ENCODE measurements at regions not wholly inside any gene's neighbourhood (a gene's known extent, or its start where the extent isn't known, plus 50 kb on each side); places are given as distances from the start of the nearest gene placed in this dataset.
"Not testable (repeated sequence)": the region's sequence is repeated elsewhere in the genome, so short reads cannot be mapped to it uniquely, and the experiment has no call there.

GRCh38 chr4:19205853-19206252 is 1045.9 kb upstream of the SLIT2 start (continued):
- TF ChIP-seq, protein P1, sequence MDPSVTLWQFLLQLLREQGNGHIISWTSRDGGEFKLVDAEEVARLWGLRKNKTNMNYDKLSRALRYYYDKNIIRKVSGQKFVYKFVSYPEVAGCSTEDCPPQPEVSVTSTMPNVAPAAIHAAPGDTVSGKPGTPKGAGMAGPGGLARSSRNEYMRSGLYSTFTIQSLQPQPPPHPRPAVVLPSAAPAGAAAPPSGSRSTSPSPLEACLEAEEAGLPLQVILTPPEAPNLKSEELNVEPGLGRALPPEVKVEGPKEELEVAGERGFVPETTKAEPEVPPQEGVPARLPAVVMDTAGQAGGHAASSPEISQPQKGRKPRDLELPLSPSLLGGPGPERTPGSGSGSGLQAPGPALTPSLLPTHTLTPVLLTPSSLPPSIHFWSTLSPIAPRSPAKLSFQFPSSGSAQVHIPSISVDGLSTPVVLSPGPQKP (IDR thresholded peaks at IDR 0.05; ENCODE audit: low read depth, low read length) = no peak
- no peak for TF ChIP-seq HSF1 (IDR thresholded peaks at IDR 0.05; ENCODE audit: low read depth, low read length)
- TF ChIP-seq, protein P2, sequence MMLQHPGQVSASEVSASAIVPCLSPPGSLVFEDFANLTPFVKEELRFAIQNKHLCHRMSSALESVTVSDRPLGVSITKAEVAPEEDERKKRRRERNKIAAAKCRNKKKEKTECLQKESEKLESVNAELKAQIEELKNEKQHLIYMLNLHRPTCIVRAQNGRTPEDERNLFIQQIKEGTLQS (IDR thresholded peaks at IDR 0.05; ENCODE audit: borderline replicate concordance, extremely low read depth, low read depth, low read length) = no peak
- TF ChIP-seq, protein P3, sequence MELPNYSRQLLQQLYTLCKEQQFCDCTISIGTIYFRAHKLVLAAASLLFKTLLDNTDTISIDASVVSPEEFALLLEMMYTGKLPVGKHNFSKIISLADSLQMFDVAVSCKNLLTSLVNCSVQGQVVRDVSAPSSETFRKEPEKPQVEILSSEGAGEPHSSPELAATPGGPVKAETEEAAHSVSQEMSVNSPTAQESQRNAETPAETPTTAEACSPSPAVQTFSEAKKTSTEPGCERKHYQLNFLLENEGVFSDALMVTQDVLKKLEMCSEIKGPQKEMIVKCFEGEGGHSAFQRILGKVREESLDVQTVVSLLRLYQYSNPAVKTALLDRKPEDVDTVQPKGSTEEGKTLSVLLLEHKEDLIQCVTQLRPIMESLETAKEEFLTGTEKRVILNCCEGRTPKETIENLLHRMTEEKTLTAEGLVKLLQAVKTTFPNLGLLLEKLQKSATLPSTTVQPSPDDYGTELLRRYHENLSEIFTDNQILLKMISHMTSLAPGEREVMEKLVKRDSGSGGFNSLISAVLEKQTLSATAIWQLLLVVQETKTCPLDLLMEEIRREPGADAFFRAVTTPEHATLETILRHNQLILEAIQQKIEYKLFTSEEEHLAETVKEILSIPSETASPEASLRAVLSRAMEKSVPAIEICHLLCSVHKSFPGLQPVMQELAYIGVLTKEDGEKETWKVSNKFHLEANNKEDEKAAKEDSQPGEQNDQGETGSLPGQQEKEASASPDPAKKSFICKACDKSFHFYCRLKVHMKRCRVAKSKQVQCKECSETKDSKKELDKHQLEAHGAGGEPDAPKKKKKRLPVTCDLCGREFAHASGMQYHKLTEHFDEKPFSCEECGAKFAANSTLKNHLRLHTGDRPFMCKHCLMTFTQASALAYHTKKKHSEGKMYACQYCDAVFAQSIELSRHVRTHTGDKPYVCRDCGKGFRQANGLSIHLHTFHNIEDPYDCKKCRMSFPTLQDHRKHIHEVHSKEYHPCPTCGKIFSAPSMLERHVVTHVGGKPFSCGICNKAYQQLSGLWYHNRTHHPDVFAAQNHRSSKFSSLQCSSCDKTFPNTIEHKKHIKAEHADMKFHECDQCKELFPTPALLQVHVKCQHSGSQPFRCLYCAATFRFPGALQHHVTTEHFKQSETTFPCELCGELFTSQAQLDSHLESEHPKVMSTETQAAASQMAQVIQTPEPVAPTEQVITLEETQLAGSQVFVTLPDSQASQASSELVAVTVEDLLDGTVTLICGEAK (IDR thresholded peaks at IDR 0.05; ENCODE audit: borderline replicate concordance) = no peak
- no peak for TF ChIP-seq POLR2AphosphoS2 (IDR thresholded peaks at IDR 0.05; ENCODE audit: low read depth, low read length)
- TF ChIP-seq, protein P4, sequence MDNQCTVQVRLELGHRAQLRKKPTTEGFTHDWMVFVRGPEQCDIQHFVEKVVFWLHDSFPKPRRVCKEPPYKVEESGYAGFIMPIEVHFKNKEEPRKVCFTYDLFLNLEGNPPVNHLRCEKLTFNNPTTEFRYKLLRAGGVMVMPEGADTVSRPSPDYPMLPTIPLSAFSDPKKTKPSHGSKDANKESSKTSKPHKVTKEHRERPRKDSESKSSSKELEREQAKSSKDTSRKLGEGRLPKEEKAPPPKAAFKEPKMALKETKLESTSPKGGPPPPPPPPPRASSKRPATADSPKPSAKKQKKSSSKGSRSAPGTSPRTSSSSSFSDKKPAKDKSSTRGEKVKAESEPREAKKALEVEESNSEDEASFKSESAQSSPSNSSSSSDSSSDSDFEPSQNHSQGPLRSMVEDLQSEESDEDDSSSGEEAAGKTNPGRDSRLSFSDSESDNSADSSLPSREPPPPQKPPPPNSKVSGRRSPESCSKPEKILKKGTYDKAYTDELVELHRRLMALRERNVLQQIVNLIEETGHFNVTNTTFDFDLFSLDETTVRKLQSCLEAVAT (IDR thresholded peaks at IDR 0.05) = no peak
- no peak for TF ChIP-seq RB1 (IDR thresholded peaks at IDR 0.05; ENCODE audit: borderline replicate concordance)
- TF ChIP-seq IRF3 (IDR thresholded peaks at IDR 0.05) = no peak
- TF ChIP-seq SPI1 (IDR thresholded peaks at IDR 0.05; ENCODE audit: borderline replicate concordance, insufficient read depth, low read depth, low read length) = no peak
- no peak for TF ChIP-seq ATF2 (IDR thresholded peaks at IDR 0.05; ENCODE audit: low read length)
- no peak for TF ChIP-seq GATAD2B (conservative IDR thresholded peaks at IDR 0.05; ENCODE audit: low read depth)

DNA sequence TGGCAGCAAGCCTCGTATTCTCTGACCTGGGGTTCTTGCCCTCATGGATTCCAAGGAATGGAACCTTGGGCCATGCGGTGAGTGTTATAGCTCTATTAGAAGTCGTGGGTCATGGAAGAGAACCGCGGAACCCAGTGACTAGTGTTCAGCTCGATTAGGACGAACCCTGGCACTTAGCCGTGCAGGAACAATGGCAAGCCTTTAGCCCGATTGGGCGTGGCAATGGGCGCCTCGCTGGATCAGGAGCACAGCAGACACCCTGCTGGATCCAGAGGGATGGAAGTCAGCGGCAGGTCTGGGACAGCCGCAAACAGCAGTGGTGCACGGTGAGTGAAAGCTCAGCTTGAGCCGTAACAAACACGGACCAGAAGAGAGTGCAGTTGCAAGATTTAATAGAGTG is 1053.9 kb upstream of the SLIT2 start:
- H3K9me3 ChIP-seq (replicated peaks; ENCODE audit: control insufficient read depth, insufficient read depth, low read length); H3K4me2 ChIP-seq (ENCODE audit: control insufficient read depth, insufficient read depth); H3K36me3 ChIP-seq (ENCODE audit: control insufficient read depth in 2 of 2, insufficient read depth in 2 of 2, low read length in 1 of 2); H3K9ac ChIP-seq (ENCODE audit: control insufficient read depth, insufficient read depth, low read length); POLR2A ChIA-PET; H2AFZ ChIP-seq (ENCODE audit: control insufficient read depth, low read depth, low read length); H3K4me1 ChIP-seq (ENCODE audit: control insufficient read depth, insufficient read depth, low read length); RAD21 ChIA-PET (ENCODE audit: unreplicated experiment); H3K79me2 ChIP-seq (ENCODE audit: control insufficient read depth, insufficient read depth, low read length); in situ Hi-C loops (cut with MboI); H3K27me3 ChIP-seq (replicated peaks in 1 of 2; ENCODE audit: control insufficient read depth in 2 of 2, insufficient read depth in 2 of 2, low read length in 1 of 2); H3K4me3 ChIP-seq; ATAC-seq; H4K20me1 ChIP-seq (ENCODE audit: control insufficient read depth, insufficient read depth); BruUV-seq (replicated peaks); SMC1A ChIA-PET (ENCODE audit: uncharacterized antibody, unreplicated experiment); FAIRE-seq; intact Hi-C loops (cut with micrococcal nuclease; ENCODE audit: unreplicated experiment); DNase-seq (ENCODE audit: low read depth, low spot score); H3K27ac ChIP-seq (ENCODE audit: control insufficient read depth, insufficient read depth): not testable (repeated sequence)
- WGBS (ENCODE audit: insufficient coverage, insufficient replicate concordance, low lambda C conversion rate, missing lambda C conversion rate) = 53% methylated on average over 17 of the region's 17 CpGs
- CTCF ChIA-PET = interaction anchor here (1.2 kb wide), 1 partner anchor 9 kb away, joined by 4 read pairs; no protein-coding TSS in a partner anchor

Data from GM12878 (cell line).